CD1c-positive myeloid dendritic cell (primary cell): ENCODE measurements at regions not wholly inside any gene's neighbourhood (a gene's known extent, or its start where the extent isn't known, plus 50 kb on each side); places are given as distances from the start of the nearest gene placed in this dataset.

Experiments used
- DNase-seq: peaks from one replicate; pipeline ENCODE4 v3.0.0-alpha.2; 2016; ENCODE audit errors: extremely low spot score

DNA sequence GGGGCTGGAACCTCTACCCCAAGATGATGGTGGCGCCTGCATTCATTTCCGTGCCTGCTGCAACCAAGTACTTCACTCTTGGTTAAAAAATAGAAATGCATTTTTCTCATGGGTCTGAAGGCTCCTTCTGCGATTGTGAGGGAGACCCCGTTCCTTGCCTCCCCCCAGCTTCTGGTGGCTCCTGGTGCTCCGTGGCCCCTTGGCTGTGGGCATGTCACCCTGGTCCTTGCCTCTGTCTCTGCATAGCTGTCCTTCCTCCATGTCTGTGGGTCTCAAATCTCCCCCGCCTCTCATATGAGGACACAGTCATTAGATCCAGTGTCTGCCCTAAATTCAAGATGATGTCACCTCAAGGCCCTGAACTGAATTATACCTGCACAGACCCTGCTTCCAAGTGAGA, 317.9 kb downstream of the TCERG1L start:
- no peak for DNase-seq

DNA sequence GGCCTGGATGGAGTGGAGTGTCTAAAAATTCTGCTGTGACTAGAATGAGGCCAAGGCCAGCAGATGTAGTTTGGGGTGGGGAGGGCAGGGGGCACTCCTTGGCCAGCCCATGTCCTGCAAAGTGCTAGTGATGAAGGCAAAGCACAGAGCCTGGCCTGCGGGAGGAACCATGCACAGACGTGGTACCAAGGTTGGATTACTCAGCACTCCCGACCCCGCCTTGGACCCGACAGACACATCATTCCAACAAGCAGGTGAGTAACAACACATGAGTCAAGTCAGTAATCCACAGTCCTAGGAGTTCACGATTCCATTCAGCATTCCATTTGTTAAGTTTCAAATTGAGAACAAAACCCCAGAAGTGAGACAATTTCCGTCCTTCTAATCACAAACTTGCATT, 317.3 kb downstream of the TCERG1L start:
- DNase-seq, result no peak

DNA sequence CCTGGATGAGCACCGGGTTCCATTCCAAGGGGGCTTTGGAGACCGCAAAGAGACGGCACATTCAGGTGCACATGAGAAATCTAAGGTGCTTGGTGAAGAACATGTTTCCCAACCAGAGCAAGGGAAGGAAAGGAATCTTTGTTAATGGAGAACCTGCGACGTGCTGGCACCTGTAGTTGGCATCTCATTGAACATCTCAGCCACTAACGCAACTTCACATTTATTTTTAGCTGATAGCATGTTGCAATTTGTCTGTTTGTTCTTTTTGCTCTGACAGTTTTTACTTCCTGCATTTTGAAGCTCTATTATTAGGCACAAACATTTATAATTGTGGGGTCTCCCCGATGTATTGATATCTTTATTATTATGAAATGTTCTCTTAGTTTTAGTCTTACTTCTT, 316.7 kb downstream of the TCERG1L start:
- no peak for DNase-seq

DNA sequence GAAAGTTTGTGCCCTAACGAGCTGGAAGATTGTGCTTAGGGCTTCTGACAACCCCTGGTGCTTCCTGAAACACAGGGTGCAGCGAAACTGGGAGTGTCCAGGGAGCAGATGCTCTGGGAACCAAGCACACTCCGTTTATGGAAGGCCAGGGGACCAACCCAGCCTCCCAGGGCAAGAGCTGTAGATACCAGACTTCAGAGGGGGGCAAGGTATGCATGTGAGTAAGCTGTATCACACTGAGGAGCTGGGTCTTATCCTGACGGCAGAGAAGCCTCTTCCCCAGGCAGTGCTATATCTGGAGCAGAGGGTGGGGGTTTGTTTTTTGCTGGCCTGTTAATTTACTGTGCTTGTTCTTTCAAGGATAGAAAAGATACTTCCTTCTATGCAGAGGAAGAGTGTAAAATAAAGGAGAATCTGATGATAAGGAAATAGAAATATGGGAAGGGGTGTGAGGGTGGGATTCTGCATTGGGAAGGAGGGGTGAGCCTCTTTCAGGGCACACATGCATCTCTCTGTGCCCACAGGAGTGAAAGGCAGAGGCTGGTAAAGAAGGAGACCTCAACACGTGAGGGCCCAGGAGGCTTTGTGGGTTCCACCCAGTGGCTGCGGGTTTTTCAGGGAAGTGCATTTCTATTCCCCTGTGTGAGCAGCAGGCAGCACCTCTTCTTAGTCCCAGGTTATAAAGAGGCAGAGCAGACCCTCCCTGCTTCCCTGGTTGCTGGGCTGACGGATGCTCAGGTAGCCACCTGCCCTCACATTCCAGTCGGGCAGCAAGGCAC, 314.1 kb downstream of the TCERG1L start:
- no peak for DNase-seq

DNA sequence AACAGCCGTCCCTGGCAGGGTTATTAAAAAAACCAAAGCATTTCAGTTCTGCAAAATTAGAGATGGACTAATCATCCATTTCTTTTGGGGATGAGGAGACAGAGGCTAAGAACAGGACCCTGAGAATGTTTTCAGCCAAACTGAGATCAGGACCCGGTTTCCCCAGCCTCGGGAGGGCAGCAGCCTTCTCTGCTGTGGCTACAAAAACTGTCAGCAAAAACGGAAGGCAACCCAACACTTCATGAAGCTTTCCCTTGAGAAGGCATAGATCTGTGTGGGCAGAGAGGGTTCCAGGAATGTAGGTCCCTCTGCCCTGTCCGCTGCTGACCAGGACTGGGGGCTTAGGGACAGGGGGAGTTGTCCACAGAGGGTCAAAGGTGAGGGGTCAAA, 313.5 kb downstream of the TCERG1L start:
- DNase-seq, result no peak

DNA sequence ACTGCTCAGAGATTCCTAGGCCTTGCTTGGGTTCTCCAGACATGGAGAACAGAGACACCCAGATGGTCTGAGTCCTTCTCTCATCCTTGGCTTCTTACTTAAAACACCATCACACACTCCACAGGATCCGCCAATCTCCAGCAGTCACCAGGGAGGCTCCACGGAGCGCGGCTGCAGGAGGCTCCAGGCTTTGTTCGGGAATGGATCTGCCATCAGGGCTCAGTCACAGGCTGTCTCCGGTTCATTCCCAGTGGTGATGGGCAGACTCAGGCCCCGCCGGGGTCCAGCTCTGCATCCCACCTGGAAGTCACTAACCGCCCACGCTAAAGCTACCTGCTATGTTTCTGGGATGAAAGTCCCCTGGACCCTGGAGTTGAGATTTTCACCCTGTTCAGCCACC, 312.9 kb downstream of the TCERG1L start:
- DNase-seq, result no peak

DNA sequence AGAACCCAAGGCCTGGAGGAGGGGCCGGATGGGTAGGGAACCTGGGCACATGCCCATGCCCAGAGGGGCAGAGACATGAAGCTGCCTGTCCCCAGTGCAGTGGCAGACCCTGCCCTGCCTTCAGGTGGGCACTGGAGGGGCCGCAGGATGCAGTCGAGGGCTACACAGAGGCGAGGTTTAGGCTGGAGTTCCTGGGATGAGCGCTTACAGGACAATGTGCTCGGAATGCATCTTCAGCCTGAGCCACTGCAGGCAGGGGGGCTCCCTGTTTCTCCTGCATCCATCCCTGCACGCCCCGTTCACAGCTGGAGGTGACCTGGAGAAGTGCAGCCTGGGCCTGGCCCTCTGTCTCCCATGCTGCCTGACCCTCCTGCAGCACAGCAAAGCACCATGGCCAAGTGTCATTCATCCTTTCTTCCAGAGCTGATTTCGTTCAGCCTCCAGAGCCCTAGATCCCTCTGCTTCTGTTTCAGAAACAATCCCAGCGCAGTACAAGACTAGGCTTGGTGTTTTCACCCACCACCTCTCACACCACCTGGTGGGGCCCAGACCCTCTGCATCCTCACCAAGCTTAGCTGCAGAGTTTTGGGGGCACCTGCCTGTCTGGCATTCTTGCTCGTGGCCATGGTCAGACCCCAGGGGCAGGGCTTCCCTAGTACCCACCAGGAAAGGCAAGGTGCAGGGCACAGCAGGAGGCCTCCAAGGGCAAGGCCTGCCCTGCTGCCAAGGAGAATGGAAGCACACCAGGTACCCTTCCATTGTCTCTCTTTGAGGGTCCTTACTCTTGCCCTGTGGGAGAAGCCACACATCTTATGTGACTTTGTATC, 311.9 kb downstream of the TCERG1L start:
- no peak for DNase-seq

DNA sequence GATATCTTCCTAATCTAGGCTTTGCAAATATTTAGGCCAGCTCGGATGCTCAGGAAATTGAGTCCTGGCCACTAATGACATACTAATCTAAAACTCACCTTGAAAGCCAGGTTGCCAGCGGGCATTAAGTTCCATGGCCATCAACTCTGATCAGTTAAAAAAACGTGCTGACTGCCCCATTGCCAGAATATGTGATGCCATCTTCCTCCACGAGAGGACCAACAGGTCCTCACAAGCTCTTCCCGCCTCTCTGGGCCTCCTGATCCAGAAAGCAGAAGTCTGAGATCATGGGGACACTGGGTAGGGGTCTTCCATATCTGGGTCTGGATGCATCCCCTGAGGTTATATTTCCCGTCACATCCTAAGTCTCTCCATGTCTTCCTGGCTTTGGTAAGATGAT, 311.3 kb downstream of the TCERG1L start:
- DNase-seq, result no peak

DNA sequence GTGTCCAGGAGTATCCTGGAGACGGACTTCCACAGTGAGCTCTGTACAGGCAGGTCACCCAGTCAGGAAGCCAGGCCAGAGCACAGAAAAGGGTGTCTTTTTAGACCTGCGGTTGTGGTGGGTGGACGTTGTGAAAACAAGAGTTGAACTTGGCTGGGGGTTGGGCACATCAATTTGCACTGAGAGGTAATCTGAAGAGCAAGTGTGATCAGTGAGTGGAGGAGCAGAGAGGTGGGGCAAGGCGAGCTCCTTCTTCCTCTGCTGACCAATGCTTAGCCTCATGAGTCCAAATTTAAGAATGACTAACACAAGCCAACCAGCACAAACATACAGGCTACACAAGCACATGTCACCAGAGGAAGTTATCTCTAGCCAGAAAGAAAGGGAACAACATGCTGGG, 310.8 kb downstream of the TCERG1L start:
- no peak for DNase-seq

DNA sequence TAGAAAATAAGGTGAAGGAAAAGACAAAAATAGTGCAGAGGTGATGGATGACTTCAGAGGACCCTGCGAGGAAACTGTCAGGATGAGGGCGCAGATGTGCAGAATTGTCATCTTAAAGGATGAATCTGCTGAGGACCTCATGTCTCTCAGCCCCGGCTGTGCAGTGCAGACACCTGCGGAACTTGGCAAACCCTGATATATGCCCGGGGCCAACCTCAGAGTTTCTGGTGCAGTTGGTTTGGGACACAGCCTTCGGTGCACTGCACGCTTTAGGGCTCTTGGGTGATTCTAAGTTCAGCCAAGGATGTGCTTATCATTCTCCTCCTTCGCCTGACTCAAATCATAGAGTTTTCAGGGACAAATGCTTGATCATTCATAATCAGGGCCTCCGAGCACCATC, 310.1 kb downstream of the TCERG1L start:
- DNase-seq, result no peak

DNA sequence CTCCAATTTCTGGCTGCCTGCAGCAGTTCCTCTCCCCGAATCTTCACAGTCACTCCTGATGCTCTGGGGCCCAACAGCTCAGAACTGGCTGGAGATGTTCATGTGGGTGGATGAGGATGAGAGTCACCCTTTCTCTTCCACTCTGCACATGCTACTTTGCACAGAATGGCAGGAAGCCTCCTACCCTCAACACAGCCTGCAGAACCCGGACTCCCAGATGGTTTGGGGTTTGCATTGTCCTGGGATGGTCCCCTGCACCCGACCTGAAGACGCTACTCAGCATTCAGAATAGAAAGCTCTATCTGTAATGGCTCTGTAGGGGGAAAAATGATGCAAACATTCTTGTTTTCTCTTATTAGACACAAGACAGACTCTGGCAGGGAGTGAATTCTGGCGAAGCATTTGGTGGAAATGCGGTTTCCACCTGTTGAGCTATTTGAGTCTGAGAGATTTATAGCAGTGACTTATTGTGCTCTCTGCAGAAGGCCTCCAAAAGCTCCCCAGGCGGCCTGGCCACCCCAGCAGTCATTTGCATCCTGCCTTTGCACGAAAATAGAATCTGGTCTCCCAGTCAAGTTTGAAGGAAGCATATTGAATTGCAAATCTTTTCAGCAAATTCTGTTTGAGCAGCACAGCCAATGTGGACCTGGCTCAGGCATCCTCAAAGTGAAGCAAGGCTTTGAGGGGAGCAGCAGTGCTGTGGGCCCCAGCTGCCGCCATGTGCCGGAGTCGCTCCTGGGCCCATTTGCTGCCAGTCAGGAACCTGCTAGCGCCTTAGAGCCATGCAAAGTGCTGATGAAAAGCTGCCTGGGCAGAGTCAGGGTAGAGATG, 309.3 kb downstream of the TCERG1L start:
- DNase-seq, result no peak

DNA sequence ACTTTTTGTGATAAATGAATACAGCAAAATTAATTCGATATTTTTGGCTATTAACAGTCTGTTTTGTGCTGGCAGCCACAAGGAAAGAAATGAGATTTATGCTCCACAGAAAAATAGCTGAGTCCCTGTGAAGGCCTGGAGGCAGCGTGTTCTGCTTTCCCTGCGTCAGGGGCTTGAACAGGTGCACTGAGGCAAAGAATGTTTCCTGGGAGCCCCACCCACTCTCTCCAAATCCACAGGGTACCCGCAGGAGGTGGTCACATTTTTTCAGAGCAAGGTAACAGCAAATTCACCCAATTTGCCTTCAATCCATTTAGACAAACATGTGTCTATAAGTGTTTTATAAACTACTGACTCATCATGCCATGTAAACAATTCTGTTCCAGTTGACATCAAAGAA, 308.1 kb downstream of the TCERG1L start:
- DNase-seq, result no peak

DNA sequence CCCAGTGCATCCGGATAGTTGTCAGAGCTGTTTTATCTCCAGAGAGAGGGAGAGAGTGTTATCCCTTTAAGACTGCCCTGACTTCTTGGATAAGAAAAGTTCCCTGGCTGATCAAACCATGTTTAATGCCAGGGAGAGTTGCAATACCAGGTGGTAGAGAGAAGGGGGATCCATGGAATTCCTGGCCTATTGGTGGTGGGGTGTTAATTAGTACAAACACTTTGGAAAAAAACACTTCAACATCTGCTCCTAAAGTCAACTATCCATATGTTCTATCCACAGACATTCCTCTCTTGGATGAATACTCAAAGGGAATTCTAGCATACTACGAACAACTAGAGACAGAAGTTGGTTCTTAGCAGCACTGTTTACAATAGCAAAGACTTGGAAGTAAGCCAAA, 307.2 kb downstream of the TCERG1L start:
- DNase-seq, result no peak

DNA sequence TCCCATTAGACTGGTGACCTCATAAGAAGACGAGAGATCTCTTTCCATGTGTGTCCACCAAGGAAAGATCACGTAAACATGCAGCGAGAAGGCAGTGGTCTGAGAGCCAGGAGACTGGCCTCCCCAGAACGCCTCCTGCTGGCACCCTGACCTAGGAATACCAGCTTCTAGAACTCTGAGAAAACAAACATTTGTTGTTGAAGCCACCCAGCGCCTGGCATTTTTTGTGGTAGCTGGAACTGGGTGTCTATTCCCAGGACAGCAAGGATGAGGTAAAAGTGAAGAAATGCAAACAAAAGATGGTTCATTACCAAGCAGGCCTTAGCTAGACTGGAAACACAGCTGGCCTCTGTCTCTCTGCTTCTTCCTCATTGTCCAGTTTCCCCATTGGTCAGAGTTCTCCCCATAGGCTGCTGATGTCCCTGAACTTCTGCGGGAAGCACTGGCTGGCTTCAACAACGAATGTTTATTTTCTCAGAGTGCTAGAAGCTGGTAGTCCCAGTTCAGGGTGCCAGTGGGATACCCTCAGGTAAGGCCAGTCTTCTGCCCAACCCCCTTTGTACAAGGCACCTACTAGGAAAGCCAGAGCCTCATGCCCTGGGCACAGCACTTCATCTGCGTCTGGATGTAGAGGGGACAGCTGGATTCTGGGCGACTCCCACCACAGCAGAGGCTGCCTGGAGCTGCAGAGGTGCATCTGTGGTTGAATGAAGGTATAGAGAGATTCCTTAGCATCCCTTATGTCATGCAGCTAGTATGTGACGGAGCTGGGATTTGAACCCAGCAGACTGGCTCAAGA, 304.9 kb downstream of the TCERG1L start:
- DNase-seq, result no peak

DNA sequence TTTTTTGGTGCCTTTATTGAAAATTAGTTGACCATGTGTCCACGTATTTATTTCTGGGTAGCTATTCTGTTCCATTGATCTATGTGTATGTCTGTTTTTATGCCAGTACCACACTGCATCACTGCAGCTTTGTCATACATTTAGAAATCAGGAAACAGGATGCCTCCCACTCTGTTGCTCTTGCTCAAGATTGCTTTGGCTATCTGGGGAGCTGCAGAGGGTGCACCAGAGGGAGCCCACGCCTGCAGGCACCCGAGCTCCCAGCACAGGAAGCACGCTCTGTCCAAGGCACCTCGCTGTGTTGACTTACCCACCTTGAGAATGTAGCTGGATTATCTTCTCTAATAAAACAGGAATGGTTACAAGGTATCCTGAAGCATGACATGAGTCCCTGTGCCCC, 301.7 kb downstream of the TCERG1L start:
- DNase-seq, result no peak

DNA sequence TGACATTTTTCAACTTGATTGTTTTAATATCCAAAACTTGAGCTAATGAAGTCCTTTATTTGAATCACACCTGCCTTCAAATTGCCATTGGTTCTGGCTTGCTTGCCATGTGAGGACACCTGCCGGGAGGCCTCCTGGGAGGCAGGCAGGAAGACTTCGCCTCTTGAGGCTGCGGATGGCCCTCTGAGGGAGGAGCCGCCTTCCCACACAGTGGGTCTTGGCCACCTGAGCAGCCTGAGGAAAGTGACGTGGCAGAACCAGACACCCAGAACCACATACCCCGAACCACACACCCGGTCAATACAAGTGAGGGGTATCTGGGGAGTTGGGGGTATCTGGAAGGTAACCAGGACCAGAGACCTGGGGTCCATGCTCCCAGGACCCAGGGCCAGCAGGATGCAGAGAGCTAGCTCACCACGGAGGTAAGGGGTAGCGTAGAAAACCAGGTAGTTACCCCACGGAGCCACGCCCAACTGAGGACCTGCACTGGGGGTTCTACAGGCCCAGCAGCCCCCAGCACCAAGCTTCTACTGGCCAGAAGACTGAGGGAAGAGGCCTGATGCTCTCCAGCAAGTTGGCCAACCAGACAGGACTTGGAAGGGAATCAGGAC, 300.5 kb downstream of the TCERG1L start:
- no peak for DNase-seq

DNA sequence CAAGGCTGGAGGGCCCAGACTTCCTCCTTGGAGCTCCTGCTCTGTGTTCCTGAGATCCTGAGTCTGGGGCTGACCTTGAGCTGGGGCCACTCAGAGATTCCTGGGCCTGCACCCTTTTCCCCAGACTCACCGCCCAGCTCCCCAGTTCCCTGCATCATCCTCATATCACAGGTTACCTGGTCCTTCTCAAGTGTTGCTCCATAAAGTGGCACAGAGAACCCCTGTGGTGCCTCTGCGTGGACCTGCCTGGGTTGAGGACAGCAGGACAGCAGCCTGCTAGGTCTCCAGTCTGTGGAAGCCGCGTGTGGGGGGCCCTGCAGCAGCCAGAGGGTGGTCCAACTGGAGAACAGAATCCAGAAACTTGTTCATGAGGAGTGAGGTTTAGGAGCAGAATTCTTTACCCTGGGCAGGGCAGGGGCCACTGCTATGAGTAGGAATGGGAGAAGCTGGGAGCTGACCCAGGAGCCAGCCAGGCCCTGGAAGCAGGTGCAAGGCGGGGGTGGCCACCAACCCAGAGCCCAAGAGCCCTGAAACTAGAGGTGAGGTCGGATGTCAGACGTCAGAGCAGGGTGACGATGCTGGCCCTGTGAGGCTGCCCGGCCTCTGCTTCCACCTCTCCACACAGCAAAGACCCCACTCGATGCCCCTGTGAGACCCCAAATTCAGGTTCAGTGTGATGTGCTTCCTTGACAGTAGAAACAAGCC, 299.4 kb downstream of the TCERG1L start:
- no peak for DNase-seq

DNA sequence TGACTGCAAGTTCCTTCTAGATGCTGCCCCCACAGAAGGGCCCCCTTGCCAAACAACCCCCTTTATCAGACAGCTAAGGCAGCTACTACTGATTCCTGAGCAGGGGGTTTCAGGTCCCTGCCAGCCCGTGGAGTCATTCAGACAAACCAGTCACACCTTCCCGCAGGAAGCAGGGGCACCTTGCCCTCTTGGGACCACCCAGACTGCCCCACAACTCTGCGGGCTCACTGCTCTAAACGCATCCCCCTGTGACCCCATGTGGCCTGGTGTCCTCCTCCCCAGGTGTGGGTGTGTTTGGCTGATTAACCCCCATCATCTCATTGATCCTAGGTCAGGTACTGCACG, 298.9 kb downstream of the TCERG1L start:
- no peak for DNase-seq

DNA sequence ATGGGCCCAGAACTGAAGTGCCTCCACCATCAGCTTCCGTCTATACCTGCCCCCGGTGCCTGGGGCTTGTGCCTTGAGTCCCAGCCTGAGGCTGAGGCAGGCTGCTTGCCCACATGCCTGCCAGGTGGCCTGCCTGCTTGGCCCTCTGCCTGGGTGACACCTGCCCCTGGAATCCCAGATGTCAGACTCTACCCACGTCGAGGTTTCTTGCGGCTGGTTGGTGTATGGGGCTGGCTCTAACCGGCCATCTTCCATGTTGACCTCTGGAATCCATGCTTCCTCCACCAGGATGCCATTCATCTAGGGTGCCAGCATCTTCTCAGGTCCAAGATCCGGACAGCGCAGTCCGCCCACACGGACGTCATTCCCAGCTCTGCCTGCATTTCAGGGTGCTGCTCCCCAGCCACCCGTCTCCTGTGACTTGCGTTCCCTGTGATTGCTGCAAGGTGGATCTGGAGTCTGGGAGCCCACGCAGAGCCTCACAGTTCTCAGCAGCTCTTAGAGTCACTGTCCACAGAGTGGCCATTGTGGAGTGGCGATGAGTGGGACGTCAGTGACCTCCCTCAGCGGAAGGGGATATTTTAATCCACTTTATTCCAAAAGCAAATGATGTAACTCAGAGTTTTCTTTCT, 298.1 kb downstream of the TCERG1L start:
- no peak for DNase-seq

DNA sequence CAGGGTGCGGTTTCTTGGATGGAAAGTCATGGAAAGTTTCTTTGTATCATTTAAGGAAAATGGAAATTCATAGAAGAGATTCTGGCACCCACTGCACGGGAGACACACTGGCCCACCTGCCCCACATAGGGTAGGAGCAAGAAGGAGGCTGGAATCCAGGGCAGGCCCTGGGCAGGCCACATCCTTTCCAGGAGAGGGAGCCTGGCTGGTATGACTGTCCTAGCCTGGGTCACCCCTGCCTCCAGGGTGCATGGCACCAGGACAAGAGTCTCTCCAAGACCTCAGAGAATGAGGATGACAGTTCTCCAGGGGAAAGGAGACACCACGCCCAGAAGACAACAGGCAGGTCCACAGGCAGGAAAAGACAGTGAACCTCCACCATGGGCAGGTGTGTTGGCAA, 297.2 kb downstream of the TCERG1L start:
- DNase-seq, result no peak
